GM12891 (cell line): ENCODE measurements at regions not wholly inside any gene's neighbourhood (a gene's known extent, or its start where the extent isn't known, plus 50 kb on each side); places are given as distances from the start of the nearest gene placed in this dataset.

Experiments
- PAX5 ChIP-seq: IDR thresholded peaks from 2 replicates; pipeline ENCODE4 v1.6.1; 2011; ENCODE audit warnings: low read length, moderate library complexity, mild to moderate bottlenecking; ENCODE audit not compliant: insufficient read depth, severe bottlenecking
- POLR2A ChIP-seq: IDR thresholded peaks from 2 replicates; pipeline ENCODE4 v1.6.1; 2011; ENCODE audit warnings: low read depth, low read length, control low read depth
- POLR2AphosphoS5 ChIP-seq: IDR thresholded peaks from 2 replicates; pipeline ENCODE4 v1.6.1; 2011; ENCODE audit warnings: low read depth, low read length, control low read depth
- SPI1 ChIP-seq: IDR thresholded peaks from 2 replicates; pipeline ENCODE4 v1.6.1; 2011; ENCODE audit warnings: low read depth, low read length, control low read depth
- TAF1 ChIP-seq: IDR thresholded peaks from 2 replicates; pipeline ENCODE4 v1.6.1; 2011; ENCODE audit warnings: low read depth, low read length, control low read depth

DNA sequence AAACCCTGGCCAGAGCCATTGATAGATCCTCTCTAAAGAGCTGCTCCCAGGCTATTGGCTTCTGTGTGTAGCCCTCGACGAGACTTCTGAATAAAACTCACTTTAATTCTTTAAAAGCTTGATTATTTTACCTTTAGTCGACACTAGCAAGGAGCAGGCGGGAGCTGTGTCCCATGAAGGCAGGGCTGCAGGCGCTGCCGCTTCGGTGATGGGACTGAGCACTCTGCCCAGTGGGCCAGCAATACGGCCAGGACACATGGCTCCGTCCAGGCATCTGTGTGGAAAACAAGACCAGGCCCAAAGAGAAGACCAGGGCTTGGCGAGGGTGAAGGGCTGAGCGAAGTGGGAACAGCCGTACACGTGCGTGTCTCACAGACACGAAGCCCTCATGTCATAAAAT is 365.9 kb downstream of the GADD45G start:
- TF ChIP-seq POLR2A, result no peak
- TF ChIP-seq POLR2AphosphoS5, result no peak
- no peak for TF ChIP-seq TAF1
- TF ChIP-seq SPI1, result no peak
- TF ChIP-seq PAX5, result no peak
